ENCODE measurements at regions not wholly inside any gene's neighbourhood (a gene's known extent, or its start where the extent isn't known, plus 50 kb on each side); places are given as distances from the start of the nearest gene placed in this dataset.

DNA sequence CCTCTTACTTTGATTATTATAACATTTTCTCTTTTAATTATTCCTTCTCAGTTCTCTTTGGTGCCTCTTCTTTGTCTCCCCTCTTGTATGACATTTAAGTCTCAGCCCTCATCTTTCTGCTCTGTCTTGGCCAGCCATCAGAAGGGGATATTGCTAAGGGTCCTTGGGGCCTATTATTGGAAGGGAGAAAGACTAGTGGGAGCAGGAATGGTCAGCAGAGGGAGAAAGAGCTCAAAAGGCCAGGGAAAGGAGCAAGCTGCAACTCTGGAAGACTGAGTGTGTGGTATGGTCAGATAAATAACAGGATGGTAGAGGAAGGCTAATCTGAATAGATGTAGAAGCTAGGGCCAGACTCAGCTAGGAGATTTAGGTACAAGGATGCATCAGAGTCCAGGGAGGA is 336.9 kb downstream of the TDRD3 start:
- TF ChIP-seq, protein P1, sequence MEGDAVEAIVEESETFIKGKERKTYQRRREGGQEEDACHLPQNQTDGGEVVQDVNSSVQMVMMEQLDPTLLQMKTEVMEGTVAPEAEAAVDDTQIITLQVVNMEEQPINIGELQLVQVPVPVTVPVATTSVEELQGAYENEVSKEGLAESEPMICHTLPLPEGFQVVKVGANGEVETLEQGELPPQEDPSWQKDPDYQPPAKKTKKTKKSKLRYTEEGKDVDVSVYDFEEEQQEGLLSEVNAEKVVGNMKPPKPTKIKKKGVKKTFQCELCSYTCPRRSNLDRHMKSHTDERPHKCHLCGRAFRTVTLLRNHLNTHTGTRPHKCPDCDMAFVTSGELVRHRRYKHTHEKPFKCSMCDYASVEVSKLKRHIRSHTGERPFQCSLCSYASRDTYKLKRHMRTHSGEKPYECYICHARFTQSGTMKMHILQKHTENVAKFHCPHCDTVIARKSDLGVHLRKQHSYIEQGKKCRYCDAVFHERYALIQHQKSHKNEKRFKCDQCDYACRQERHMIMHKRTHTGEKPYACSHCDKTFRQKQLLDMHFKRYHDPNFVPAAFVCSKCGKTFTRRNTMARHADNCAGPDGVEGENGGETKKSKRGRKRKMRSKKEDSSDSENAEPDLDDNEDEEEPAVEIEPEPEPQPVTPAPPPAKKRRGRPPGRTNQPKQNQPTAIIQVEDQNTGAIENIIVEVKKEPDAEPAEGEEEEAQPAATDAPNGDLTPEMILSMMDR (conservative IDR thresholded peaks at IDR 0.05), result no peak
- TF ChIP-seq EZH2 (IDR thresholded peaks at IDR 0.05; ENCODE audit: low read depth), result no peak
